ENCODE measurements at regions not wholly inside any gene's neighbourhood (a gene's known extent, or its start where the extent isn't known, plus 50 kb on each side); places are given as distances from the start of the nearest gene placed in this dataset.

- TF ChIP-seq RERE (CRISPR knock-in tag; IDR thresholded peaks at IDR 0.05; ENCODE audit: low read depth) = 0 out of 2 replicates have a peak, but pooled peaks have one; percentile 12
- no peak for TF ChIP-seq SOX13 (IDR thresholded peaks at IDR 0.05)
- TF ChIP-seq SOX13 (CRISPR knock-in tag; conservative IDR thresholded peaks at IDR 0.05 in 1 of 2, IDR thresholded peaks at IDR 0.05 in 1 of 2) = peak in 1 of 2 experiments; percentile 92; a peak in 2 of 4 replicates
- peak; percentile 63; the same call in 1 of the 2 replicates for TF ChIP-seq ZNF878 (CRISPR knock-in tag; IDR thresholded peaks at IDR 0.05)
- no peak for TF ChIP-seq ZNF776 (CRISPR knock-in tag; IDR thresholded peaks at IDR 0.05)
- TF ChIP-seq ZNF724P (CRISPR knock-in tag; IDR thresholded peaks at IDR 0.05; ENCODE audit: borderline replicate concordance) = no peak
- no peak for TF ChIP-seq LCORL (IDR thresholded peaks at IDR 0.05)
- no peak for TF ChIP-seq LCORL (CRISPR knock-in tag; IDR thresholded peaks at IDR 0.05)
- 0 out of 2 replicates have a peak, but pooled peaks have one; percentile 39 for TF ChIP-seq THRA (CRISPR knock-in tag; IDR thresholded peaks at IDR 0.05; ENCODE audit: borderline replicate concordance)
- TF ChIP-seq TCF7 (IDR thresholded peaks at IDR 0.05; ENCODE audit: low read depth) = 0 out of 2 replicates have a peak, but pooled peaks have one; percentile 22
- no peak for TF ChIP-seq CHD2 (IDR thresholded peaks at IDR 0.05; ENCODE audit: low read depth, low read length)
- TF ChIP-seq ZBTB7B (CRISPR knock-in tag; IDR thresholded peaks at IDR 0.05) = peak; percentile 25; the same call in 1 of the 2 replicates
- no peak for TF ChIP-seq NFRKB (IDR thresholded peaks at IDR 0.05)
- no peak for TF ChIP-seq ZNF382 (CRISPR knock-in tag; IDR thresholded peaks at IDR 0.05; ENCODE audit: borderline replicate concordance)
- no peak for TF ChIP-seq NONO (IDR thresholded peaks at IDR 0.05)
- peak; percentile 34; the same call in 1 of the 2 replicates for TF ChIP-seq NONO (CRISPR knock-in tag; conservative IDR thresholded peaks at IDR 0.05)
- TF ChIP-seq LRRFIP1 (CRISPR knock-in tag; conservative IDR thresholded peaks at IDR 0.05) = no peak
- no peak for TF ChIP-seq ZNF296 (CRISPR knock-in tag; conservative IDR thresholded peaks at IDR 0.05)
These were observed 105.6 kb downstream of the HNRNPLL start (continued) for GRCh38 chr2:38496927-38497669.
